Breast epithelium (tissue), 4 donors: ENCODE measurements at regions not wholly inside any gene's neighbourhood (a gene's known extent, or its start where the extent isn't known, plus 50 kb on each side); places are given as distances from the start of the nearest gene placed in this dataset.

Source experiments
- DNase-seq, 2 donors: peaks; one replicate each; pipeline ENCODE4 v3.0.0-alpha.2; 2019; ENCODE audit warnings: low spot score in 2 of 2
- H3K27ac ChIP-seq, 2 donors: fragments of 200-600 bp; sonication (generic) in 1 of 2; one replicate each; pipeline ENCODE4 v1.5.1; 2016 to 2019; ENCODE audit warnings: mild to moderate bottlenecking in 1 of 2
- H3K27me3 ChIP-seq, 2 donors: fragments of 200-600 bp; sonication (generic) in 1 of 2; one replicate each; pipeline versions ENCODE4 v1.5.1 to v1.6.0; 2017 to 2019; ENCODE audit warnings: control low read depth in 1 of 2, mild to moderate bottlenecking in 1 of 2
- H3K36me3 ChIP-seq: fragments of 200-600 bp; one replicate; pipeline ENCODE4 v1.5.1; 2019
- H3K4me1 ChIP-seq, 2 donors: fragments of 200-600 bp; sonication (generic); one replicate each; pipeline ENCODE4 v1.5.1; 2016 to 2019; ENCODE audit warnings: control low read depth in 1 of 2
- H3K4me3 ChIP-seq, 3 donors: fragments of 200-600 bp; sonication (generic); 1 replicate in 2 of 3; 2 replicates in 1 of 3; pipeline ENCODE4 v1.5.1; 2016 to 2019; ENCODE audit warnings: mild to moderate bottlenecking in 3 of 3, moderate library complexity in 2 of 3
- H3K9me3 ChIP-seq, 2 donors: fragments of 200-600 bp; sonication (generic) in 1 of 2; one replicate each; pipeline ENCODE4 v1.5.1; 2016 to 2019; ENCODE audit warnings: control low read depth in 1 of 2
- POLR2A ChIP-seq: fragments of 450-650 bp; IDR thresholded peaks from one replicate; pipeline ENCODE4 v1.6.1; 2016; ENCODE audit warnings: antibody characterized with exemption, mild to moderate bottlenecking, moderate library complexity
- POLR2AphosphoS5 ChIP-seq, 3 donors: sonication (generic); formaldehyde crosslinking; IDR thresholded peaks; one replicate each; pipeline ENCODE4 v1.6.1; 2017; ENCODE audit warnings: antibody characterized with exemption in 3 of 3
- intact Hi-C: fragments of 100-400 bp; cut with DNase I; formaldehyde crosslinking; loops from one replicate; pipeline ENCODE4 v1.15.1; 2023; ENCODE audit warnings: low total_unique reads
- TF ChIP-seq, protein P1 (sequence below), 3 donors: fragments of 450-650 bp; IDR thresholded peaks; one replicate each; pipeline ENCODE4 v1.5.1; 2016 to 2017; ENCODE audit warnings: antibody characterized with exemption in 3 of 3, mild to moderate bottlenecking in 3 of 3, moderate library complexity in 3 of 3

DNA sequence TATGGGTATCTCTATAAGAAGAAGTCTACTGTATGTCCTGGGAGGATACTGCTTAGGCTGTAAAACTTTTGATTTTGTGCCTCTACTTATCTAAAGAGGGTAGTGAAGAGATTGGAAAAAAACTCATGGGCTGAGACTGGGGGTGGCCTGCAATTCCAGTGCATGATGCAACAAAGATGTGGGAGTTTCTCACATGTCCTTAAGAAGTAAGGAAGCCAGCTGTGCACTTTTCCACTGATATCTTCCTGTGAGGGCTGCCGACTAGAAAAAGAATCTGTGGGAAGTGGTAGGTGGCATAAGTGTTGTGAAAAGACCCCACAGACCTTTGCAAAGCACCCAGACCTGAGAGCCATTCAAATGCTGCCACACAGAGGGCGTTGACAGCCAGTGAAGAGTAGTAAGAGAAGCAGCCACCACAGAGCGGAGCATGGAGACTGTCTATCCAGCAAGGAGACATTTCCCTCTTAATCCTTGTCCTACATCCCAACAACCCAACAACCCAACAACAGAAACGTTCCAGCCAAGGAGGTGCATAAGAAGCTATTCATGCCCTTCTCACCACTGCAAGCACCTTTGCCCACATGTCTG is 65.1 kb downstream of the PFDN4 start:
- no peak overlapping the region for H3K27ac ChIP-seq
- no peaks in the 10 kb centered on the region for H3K27me3 ChIP-seq
- intact Hi-C loops = loop anchor here (2.0 kb wide), 1 partner anchor 38 kb away; no protein-coding TSS in a partner anchor
- no peaks in the 10 kb centered on the region for H3K36me3 ChIP-seq
- no peak for DNase-seq
- H3K4me3 ChIP-seq = no peak overlapping the region
- H3K4me1 ChIP-seq = peaks cover 0 to 3% of the 10 kb centered on the region in 2 donors
- TF ChIP-seq POLR2A = no peak
- TF ChIP-seq, protein P1, sequence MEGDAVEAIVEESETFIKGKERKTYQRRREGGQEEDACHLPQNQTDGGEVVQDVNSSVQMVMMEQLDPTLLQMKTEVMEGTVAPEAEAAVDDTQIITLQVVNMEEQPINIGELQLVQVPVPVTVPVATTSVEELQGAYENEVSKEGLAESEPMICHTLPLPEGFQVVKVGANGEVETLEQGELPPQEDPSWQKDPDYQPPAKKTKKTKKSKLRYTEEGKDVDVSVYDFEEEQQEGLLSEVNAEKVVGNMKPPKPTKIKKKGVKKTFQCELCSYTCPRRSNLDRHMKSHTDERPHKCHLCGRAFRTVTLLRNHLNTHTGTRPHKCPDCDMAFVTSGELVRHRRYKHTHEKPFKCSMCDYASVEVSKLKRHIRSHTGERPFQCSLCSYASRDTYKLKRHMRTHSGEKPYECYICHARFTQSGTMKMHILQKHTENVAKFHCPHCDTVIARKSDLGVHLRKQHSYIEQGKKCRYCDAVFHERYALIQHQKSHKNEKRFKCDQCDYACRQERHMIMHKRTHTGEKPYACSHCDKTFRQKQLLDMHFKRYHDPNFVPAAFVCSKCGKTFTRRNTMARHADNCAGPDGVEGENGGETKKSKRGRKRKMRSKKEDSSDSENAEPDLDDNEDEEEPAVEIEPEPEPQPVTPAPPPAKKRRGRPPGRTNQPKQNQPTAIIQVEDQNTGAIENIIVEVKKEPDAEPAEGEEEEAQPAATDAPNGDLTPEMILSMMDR (IDR thresholded peaks at IDR 0.05) = no peak
- no peak for TF ChIP-seq POLR2AphosphoS5 (IDR thresholded peaks at IDR 0.05)
- no peaks in the 10 kb centered on the region for H3K9me3 ChIP-seq

DNA sequence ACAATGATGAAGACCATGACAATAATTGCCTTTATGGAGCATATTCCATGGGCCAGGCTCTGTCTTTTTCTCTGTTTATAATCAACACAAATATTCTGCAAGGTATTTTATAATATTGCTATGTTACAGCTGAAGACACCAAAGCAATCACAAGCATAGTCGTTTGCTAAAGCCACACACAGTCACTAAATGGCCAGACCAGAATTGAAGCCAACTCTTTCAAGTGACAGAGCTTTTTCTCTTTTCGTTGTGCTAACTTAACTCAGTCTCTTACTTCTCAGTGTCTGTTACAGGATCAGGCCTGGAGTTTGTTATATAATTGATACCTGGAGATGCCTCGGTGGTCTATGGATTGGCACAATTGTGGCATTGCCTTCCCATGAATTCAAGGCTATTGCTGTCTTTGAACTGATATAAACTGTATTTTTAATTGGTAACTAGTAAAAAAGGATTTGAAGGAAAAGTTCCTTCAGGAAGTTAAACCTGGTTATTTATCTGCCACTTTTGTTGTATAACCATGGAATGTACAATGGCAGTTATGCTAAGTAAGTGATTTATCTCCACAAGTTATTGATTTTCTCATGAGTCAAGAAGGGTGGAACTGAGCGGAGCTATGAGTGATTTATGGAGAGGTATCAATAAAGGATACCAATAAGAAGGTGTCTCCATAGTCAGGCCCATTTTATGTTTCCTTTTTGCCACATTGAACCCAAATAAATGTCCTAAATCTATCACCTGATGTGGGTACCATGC is 67.6 kb downstream of the PFDN4 start:
- no peak for DNase-seq
- no peaks in the 10 kb centered on the region for H3K4me1 ChIP-seq
- intact Hi-C loops = no loop called here
- TF ChIP-seq POLR2A = no peak
- TF ChIP-seq POLR2AphosphoS5 (IDR thresholded peaks at IDR 0.05) = no peak
- TF ChIP-seq, protein P1 (IDR thresholded peaks at IDR 0.05) = no peak
- H3K27ac ChIP-seq = no peak overlapping the region
- no peaks in the 10 kb centered on the region for H3K9me3 ChIP-seq
- no peak overlapping the region for H3K4me3 ChIP-seq
- no peaks in the 10 kb centered on the region for H3K36me3 ChIP-seq
- no peaks in the 10 kb centered on the region for H3K27me3 ChIP-seq

DNA sequence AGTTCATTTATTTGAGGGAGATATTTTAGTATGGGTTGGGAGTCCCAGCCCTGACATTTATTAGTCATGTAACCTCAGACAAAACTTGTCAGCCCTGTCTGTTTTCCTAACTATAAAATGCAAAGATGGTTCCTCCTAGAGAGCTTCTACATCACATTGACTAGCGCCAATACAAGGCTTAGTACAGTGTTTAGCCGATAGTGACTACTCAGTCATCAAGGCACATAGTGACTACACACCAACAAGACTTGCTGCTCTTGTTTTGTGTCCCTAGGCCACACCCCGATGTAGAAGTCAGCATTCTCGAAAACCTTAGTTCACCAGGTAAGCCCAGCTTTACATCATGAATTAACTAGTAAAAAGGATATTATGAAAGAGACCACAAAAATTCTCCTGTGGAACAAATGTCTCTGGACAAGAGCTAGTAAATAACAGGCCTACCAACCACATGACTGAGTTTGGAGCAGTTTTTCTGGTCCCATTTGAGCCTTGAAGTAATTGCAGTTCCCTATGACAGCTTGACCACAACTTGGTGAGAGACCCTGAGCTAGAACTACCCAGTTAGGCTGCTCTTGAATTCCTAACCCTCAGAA is 68.8 kb downstream of the PFDN4 start:
- no peak for DNase-seq
- intact Hi-C loops = no loop called here
- no peaks in the 10 kb centered on the region for H3K36me3 ChIP-seq
- no peaks in the 10 kb centered on the region for H3K9me3 ChIP-seq
- TF ChIP-seq POLR2AphosphoS5 (IDR thresholded peaks at IDR 0.05) = no peak
- no peak overlapping the region for H3K27ac ChIP-seq
- no peaks in the 10 kb centered on the region for H3K4me1 ChIP-seq
- H3K4me3 ChIP-seq = no peak overlapping the region
- H3K27me3 ChIP-seq = no peaks in the 10 kb centered on the region

DNA sequence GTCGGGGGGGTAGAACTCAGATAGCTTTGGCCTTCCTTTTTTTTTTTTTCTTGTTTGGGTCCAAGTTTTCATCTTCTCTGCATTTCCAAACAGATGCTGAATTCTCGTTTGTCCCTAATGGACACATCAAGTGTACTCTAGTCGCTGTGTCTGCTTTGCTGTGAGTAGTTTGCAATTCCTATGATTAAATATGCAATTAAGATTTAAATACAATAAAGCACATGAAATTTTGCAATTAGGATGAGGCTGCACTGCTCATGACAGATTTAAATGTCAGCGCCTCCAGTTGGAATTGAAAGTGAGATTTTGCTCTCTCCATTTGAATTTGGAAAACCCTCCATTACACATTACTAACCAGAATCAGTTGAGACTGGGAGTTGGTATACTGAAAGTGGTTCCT is 70.4 kb downstream of the PFDN4 start:
- no peaks in the 10 kb centered on the region for H3K36me3 ChIP-seq
- no peaks in the 10 kb centered on the region for H3K27me3 ChIP-seq
- intact Hi-C loops = no loop called here
- H3K9me3 ChIP-seq = no peaks in the 10 kb centered on the region
- no peaks in the 10 kb centered on the region for H3K4me1 ChIP-seq
- no peak overlapping the region for H3K27ac ChIP-seq
- TF ChIP-seq POLR2AphosphoS5 (IDR thresholded peaks at IDR 0.05) (no peak), POLR2A (no peak)
- TF ChIP-seq, protein P1 (IDR thresholded peaks at IDR 0.05) = no peak
- H3K4me3 ChIP-seq = no peak overlapping the region
- no peak for DNase-seq

DNA sequence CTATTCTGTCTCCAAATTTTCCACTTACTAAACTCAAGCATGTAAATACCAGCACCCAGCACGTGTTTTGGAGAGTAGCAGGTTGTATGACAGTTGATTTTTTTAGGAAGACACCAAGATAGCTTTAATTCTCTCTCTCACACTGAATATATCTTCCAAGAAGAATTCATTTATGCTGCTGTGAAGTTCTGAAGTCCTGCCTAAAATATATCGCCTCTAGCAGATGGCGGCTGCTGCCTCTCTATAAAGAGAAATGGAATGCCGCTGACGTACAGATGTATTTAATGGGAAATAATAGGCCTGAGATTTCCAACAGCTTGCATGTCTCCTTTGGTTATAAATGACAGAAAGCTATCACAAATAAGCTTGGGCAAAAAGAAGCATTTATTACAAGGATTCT is 74.7 kb downstream of the PFDN4 start:
- intact Hi-C loops = no loop called here
- Histone ChIP-seq H3K36me3 (no peaks in the 10 kb centered on the region), H3K9me3 (no peaks in the 10 kb centered on the region), H3K27ac (no peak overlapping the region), H3K4me1 (no peaks in the 10 kb centered on the region), H3K4me3 (no peak overlapping the region), H3K27me3 (no peaks in the 10 kb centered on the region)
- no peak for DNase-seq
- TF ChIP-seq, protein P1 (IDR thresholded peaks at IDR 0.05) = no peak
- TF ChIP-seq POLR2A (no peak), POLR2AphosphoS5 (IDR thresholded peaks at IDR 0.05) (no peak)
